BJ (cell line): ENCODE measurements at regions not wholly inside any gene's neighbourhood (a gene's known extent, or its start where the extent isn't known, plus 50 kb on each side); places are given as distances from the start of the nearest gene placed in this dataset.

Source experiments
- CTCF ChIA-PET: fragments of 350-600 bp; formaldehyde crosslinking; extraction: SDS; loops from one replicate; lab custom pipeline; 2021; ENCODE audit warnings: antibody characterized with exemption, inconsistent platforms; lab: Yijun Ruan, JAX
- POLR2A ChIA-PET: fragments of 300-600 bp; sonication (Branson Sonifier 250); formaldehyde crosslinking; extraction: SDS; loops from one replicate; lab custom pipeline; 2021; ENCODE audit warnings: antibody characterized with exemption; lab: Charles Lee
- DNase-seq: peaks from one replicate; pipeline ENCODE4 v3.0.0-alpha.2; 2011; ENCODE audit warnings: low read depth
- H3K27me3 ChIP-seq: 2 replicates; pipeline ENCODE4 v1.6.0; 2011; ENCODE audit warnings: low read length; ENCODE audit not compliant: control insufficient read depth, insufficient read depth
- H3K36me3 ChIP-seq: 2 replicates; pipeline ENCODE4 v1.5.1; 2011; ENCODE audit warnings: low read length; ENCODE audit not compliant: control insufficient read depth, insufficient read depth
- H3K4me3 ChIP-seq: 2 replicates; pipeline ENCODE4 v1.5.1; 2011; ENCODE audit warnings: low read depth, mild to moderate bottlenecking, control low read depth, low read length
- TF ChIP-seq, protein P1 (sequence below): IDR thresholded peaks from 2 replicates; pipeline ENCODE4 v1.5.1; 2011; ENCODE audit warnings: low read depth, mild to moderate bottlenecking, control low read depth, inconsistent platforms, low read length, moderate library complexity; ENCODE audit not compliant: insufficient read depth

DNA sequence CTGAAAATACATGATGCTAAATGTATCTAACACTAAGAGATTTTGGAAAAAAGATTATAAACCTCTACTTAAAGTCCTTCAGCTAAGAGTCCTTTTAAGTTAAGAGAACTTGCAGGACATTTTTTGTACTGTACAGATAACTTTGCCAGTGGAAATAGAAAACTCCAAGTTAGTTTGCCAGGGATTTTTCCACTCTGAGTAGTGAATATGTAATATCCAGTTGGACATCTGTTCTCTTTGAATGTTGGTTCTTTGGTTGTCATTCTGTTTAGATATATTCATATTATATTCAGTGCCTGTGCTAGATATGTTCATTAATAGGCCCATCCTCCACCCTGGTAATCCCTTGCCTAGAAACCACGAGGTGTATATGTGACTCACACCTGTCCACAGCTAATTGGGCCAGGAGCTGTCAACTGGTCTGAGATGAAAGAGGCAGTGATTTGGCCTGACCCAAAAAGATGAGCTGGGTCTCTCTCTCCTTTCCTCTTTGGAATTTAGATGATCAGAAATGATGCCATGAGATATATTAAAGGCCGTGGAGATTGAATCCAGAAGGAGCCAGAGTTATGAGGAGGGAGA lies 261.0 kb upstream of the LRIG3 start:
- DNase-seq: no peak
- no peaks in the 10 kb centered on the region for H3K36me3 ChIP-seq
- ChIA-PET POLR2A (no interaction called here), CTCF (no interaction called here)
- H3K4me3 ChIP-seq: no peak overlapping the region
- no peaks in the 10 kb centered on the region for H3K27me3 ChIP-seq
- TF ChIP-seq, protein P1, sequence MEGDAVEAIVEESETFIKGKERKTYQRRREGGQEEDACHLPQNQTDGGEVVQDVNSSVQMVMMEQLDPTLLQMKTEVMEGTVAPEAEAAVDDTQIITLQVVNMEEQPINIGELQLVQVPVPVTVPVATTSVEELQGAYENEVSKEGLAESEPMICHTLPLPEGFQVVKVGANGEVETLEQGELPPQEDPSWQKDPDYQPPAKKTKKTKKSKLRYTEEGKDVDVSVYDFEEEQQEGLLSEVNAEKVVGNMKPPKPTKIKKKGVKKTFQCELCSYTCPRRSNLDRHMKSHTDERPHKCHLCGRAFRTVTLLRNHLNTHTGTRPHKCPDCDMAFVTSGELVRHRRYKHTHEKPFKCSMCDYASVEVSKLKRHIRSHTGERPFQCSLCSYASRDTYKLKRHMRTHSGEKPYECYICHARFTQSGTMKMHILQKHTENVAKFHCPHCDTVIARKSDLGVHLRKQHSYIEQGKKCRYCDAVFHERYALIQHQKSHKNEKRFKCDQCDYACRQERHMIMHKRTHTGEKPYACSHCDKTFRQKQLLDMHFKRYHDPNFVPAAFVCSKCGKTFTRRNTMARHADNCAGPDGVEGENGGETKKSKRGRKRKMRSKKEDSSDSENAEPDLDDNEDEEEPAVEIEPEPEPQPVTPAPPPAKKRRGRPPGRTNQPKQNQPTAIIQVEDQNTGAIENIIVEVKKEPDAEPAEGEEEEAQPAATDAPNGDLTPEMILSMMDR: no peak

DNA sequence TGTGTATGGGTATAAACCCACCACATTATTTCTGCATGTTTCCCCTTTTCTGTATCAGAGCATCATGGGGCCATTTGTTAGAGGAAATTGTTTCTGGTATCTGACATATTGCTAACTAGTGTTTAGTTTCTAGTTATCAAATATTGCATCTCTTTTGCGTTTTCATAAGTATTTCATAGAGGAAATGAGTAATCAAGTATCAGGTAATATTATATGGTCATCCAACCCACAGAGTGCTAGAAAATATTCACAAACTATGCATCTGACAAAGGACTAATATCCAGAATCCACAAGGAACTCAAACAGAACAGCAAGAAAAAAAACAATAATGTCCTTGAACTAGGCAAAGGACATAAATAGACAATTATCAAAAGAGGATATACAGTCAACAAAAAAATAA lies 258.9 kb upstream of the LRIG3 start:
- no peak for DNase-seq
- Histone ChIP-seq H3K4me3 (no peak overlapping the region), H3K27me3 (no peaks in the 10 kb centered on the region), H3K36me3 (no peaks in the 10 kb centered on the region)
- POLR2A ChIA-PET: no interaction called here
- CTCF ChIA-PET: interaction anchor here (1.6 to 1.7 kb wide), 2 partner anchors 11 to 14 kb away, joined by 4 read pairs; no protein-coding TSS in a partner anchor
- TF ChIP-seq, protein P1: no peak

DNA sequence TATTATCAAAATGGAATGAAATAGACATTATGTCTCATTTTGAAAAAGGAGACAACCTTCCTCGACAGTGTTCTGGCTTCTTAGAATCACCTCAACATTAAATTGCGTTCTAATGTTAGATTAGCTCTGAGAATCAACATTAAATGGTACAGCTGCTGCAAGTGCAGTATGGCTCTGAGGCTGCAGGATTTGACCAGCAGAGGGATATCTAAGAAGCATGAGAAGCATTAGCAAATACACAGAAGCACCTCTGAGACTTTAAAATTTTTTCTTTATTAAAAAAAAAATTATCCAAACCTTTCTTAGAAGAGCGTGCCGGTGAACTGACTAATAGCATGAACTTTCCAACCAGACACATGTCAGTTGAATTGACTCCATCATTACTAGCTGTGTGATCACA lies 253.4 kb upstream of the LRIG3 start:
- H3K4me3 ChIP-seq: no peak overlapping the region
- TF ChIP-seq, protein P1: peak; percentile 33; the same call in 1 of the 2 replicates
- ChIA-PET POLR2A (no interaction called here), CTCF (interaction anchor here (0.6 to 1.8 kb wide), 7 partner anchors 10 to 1139 kb away, joined by 3 to 10 read pairs (median 3); no protein-coding TSS in a partner anchor)
- H3K36me3 ChIP-seq: no peaks in the 10 kb centered on the region
- no peak for DNase-seq
- no peaks in the 10 kb centered on the region; the same call in 1 of the 2 replicates for H3K27me3 ChIP-seq

DNA sequence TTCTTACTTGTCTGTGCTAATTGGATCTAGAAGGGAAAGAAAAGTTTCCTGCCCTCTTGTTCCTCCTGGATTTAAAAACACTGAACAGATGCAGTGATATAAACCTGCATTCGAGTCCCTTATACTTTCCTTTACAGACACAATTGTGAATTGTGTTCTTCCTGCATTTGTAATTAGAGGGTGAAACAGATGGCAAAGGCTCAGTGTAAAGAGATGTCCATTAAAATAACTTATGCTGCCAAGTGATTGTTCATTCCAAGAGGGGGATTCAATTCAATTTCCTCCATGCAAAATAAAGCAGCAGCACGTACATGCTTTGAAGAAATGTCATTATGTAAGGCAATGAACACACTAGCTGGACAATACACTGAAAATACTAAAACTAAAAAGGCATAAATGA lies 248.3 kb upstream of the LRIG3 start:
- no peak overlapping the region for H3K4me3 ChIP-seq
- CTCF ChIA-PET: interaction anchor here (1.0 to 3.7 kb wide), 4 partner anchors 11 to 61 kb away, joined by 3 to 18 read pairs (median 8); no protein-coding TSS in a partner anchor
- DNase-seq: no peak
- POLR2A ChIA-PET: interaction anchor here (0.8 kb wide), 1 partner anchor 822 kb away, joined by 3 read pairs; no protein-coding TSS in a partner anchor
- H3K27me3 ChIP-seq: no peaks in the 10 kb centered on the region; the same call in 1 of the 2 replicates
- TF ChIP-seq, protein P1: no peak
- H3K36me3 ChIP-seq: no peaks in the 10 kb centered on the region

DNA sequence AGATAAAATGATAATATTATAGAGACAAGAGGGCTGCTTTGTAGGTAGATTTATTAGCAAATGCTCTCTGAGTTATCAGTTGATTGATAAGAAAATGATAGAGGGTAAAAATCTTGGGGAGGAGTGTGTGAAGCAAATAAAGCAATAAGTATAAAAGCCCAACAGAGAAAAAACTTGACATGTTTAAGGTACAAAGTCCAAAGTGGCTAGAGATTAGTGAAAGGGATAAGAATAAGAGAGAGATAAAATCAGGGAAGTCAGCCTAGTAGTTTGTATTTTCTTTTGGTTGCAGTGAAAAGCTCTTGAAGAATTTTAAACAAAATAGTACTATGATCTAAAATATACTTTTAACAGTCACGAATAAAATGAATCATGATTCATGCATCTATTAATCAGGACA lies 246.2 kb upstream of the LRIG3 start:
- Histone ChIP-seq H3K27me3 (no peaks in the 10 kb centered on the region; the same call in 1 of the 2 replicates), H3K4me3 (no peak overlapping the region), H3K36me3 (no peaks in the 10 kb centered on the region)
- DNase-seq: no peak
- ChIA-PET CTCF (interaction anchor here (0.8 to 3.7 kb wide), 3 partner anchors 8 to 1183 kb away, joined by 3 to 18 read pairs (median 4); no protein-coding TSS in a partner anchor), POLR2A (no interaction called here)
- TF ChIP-seq, protein P1: no peak
